Activated T-cell treated with anti-CD3 and anti-CD28 coated beads for 4 hours (primary cell): ENCODE measurements at regions not wholly inside any gene's neighbourhood (a gene's known extent, or its start where the extent isn't known, plus 50 kb on each side); places are given as distances from the start of the nearest gene placed in this dataset.

Experiments
- DNase-seq: peaks from one replicate; pipeline ENCODE4 v3.0.0-alpha.2; 2020

DNA sequence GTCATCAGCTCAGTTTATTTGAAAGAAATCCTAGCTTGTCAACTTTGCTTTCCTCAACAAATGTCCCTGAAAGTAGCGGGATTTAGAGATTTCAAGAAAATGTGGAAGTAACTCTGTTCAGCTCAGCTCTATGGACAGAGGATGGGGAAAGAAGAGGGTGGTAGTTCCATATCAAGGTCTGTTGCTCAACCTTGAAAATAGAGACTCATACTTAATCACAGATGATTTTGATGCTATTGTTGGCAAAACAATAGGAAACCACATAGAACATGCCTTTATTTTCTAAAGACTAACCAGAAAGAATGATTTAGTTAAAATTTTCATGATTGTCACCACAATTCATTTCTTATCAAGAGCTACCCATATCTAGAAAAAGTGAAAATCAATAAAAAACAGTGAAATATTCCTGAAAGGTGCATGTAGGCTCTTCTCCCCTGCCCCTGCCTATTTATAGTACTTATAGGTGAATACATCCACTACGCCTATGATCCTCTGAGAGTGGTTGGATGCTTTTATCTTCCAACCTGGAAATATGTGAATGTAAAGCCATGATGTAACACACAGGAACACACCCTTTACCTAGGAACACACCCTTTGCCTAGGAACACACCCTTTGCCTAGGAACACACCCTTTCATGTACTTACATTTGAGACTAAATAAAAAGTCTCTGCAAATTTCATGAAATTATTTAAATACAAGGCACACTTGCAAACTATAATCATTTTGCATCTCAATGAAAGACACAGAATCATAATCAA is 65.8 kb downstream of the ETAA1 start:
- no peak for DNase-seq

DNA sequence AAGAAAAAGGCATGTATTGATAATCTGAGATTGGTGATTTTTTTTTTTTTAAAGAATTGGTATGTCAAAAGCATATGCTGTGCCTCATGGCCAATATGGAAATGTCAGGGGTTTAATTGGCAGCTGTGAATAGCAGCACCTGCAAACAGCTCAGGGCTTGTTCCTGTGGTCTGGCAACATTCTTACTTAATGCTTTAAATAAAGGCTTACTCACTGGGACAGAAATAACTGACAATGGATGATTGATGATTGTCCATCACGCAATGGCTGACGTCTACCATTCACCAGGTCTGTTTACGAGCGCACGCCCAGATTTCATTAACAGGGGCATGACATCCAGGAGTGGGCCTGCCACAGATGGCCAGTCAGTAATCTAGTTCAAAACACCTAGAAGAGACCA is 66.7 kb downstream of the ETAA1 start:
- DNase-seq, result no peak

DNA sequence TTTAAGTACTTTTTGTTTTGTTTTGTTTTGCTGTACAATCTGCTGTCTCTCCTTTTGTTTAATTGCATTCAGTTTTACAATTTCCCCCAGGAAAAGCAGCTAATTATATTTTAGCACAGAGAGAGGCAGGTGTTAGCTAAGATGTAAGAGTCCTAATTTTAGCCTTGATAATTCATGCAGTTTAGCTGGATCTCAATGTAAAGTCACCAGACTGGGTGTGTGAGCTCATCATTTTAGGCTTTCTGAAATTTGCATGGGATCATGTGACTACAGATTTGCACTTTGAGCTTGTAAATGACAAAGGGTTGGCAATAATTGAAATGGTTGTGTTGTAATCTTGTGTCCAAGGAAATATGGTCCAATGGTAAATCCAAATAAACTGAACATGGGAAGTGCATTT is 68.5 kb downstream of the ETAA1 start:
- no peak for DNase-seq

DNA sequence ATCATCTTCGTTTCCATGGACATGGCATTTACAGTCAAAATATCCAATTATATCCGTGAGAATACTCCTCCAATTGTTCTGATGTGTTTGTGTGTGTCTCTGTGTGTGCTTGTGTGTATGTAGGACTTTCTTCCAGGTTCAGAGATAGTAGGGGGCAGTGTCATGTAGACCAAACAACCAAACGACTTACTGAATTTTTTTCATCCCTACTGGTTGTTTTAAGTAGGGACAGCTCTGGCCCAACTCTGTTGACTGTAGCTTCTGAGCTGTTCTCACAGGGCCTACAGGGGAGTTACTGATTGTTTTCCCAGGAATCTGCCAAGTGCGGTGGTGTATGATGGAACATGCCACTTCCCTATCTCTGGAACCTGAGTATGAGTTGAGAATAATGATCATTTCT is 69.6 kb downstream of the ETAA1 start:
- no peak for DNase-seq

DNA sequence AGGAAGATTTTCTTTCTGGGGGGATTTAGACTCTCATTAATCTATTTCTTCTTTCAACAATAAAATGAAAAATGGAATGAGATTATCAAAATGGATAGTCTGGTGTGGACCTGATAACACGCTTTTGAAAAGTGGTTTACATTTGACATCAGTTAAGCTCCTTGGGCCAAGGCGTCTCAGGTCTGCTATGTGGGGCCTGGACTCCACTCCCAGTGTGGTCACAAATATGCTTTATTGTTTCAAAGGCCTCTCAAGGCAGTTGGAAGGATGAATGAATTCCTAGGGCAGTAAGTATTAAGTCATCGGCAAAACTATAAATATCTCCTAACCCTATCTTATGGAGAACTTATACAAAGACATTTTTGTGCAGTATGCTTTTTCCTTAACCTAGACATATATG is 74.5 kb downstream of the ETAA1 start:
- DNase-seq, result no peak

GRCh38 chr2:67476809-67477790 is 80.0 kb downstream of the ETAA1 start:
- no peak for DNase-seq

GRCh38 chr2:67479261-67479660 is 82.1 kb downstream of the ETAA1 start:
- no peak for DNase-seq

DNA sequence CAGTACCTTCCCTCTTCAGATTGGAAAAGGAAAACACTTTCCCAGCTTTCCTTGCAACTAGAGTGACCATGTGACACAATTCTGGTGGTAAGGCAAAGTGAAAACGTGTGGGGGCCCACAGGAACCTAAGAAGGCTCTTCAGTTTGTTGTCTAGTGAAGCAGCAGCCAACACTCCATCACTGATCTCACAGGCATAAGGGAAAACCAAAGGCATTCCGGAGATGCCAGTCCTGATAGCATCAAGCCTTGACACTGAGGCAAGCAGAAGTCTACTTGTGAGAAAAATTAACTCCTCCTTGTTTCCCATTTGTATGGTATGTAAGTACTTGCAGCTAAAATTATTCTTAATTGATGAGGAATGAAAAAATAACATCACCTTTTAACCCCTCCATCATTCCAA is 88.3 kb downstream of the ETAA1 start:
- DNase-seq, result no peak

DNA sequence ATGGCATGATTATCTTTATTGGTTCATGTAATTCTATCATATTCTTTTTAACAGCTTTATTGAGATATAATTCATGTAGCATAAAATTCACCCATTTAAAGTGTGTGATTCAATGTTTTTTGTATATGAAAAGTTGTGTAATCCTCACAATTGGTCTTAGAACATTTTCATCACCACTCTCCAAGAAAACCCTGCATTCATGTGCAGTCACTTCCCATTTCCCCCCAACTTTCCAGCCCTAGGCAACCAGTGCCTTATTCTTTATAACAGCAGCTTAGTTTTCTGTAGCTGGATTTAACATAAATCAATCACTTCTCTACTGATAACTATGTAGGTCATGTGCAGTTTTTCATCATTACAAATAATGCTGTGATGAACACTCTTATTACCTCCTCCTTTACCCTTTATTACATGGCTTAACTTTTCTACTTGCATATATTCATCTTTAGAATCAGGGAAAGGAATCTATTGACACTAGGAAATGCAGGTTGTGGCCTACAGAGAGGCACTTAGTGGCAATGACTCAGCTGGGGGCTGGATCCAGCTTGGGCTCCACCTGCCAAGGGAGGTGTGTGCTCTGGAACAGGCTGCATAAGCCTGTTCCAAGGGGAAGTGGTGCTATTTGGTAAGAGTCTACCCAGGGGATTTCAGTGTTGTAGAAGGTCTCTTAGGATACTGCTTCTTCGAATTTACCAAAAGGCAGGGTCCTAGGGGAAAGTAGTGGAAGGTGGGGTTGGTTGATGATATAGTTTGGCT is 89.1 kb downstream of the ETAA1 start:
- DNase-seq, result no peak

- DNase-seq, result no peak
Observed at GRCh38 chr2:67487993-67488392, 90.9 kb downstream of the ETAA1 start.

GRCh38 chr2:67489396-67489795 is 92.3 kb downstream of the ETAA1 start:
- no peak for DNase-seq

- no peak for DNase-seq
Observed at GRCh38 chr2:67498931-67499330, 101.8 kb downstream of the ETAA1 start.

DNA sequence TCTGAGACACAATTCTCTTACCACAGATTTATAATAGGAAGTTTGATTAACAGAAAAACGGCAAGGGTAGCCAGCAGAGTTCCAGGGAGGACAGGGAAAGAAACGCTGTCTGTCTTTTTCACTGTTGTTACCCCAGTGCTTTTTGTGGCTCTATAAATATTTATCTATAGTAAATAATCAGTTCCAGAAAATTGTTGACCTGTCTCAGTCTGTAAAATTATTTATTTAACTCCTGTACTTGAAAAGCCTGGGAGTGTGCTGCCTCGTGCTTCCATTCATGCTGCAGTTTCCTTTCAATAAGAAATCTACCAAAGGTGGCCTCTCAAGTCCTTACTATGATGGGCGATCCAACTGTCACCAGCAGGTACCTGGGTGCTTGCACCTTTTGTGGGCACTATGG is 102.9 kb downstream of the ETAA1 start:
- DNase-seq, result no peak

- no peak for DNase-seq
Observed at GRCh38 chr2:67500541-67500940, 103.4 kb downstream of the ETAA1 start.

GRCh38 chr2:67502346-67503065 is 105.4 kb downstream of the ETAA1 start:
- no peak for DNase-seq

GRCh38 chr2:67503066-67503795 is 106.1 kb downstream of the ETAA1 start:
- no peak for DNase-seq

- no peak for DNase-seq
Observed at GRCh38 chr2:67510745-67511144, 113.6 kb downstream of the ETAA1 start.

DNA sequence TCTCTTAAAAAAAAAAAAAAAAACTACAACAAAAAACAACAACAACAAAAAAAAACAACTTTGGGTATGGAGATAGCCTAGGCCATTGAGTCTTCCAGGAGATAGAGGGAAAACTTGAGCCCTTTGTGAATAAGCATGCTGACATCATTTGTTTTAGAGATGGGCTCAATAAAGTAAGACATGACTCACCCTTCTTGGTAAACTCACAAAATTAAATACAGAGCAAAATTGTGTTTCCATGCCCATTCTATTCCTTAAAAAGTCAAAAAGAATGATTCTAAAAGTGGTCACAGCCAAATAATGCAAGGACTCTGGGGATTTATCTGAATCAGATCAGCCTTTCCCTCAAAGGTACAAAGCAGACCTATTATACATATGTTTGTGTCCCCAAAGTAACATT is 117.4 kb downstream of the ETAA1 start:
- DNase-seq, result no peak

GRCh38 chr2:67515056-67515455 is 117.9 kb downstream of the ETAA1 start:
- no peak for DNase-seq

- DNase-seq, result no peak
Observed at GRCh38 chr2:67515538-67515937, 118.4 kb downstream of the ETAA1 start.

- DNase-seq, result no peak
Observed at GRCh38 chr2:67516362-67516761, 119.2 kb downstream of the ETAA1 start.
